8988T (cell line): ENCODE measurements at regions not wholly inside any gene's neighbourhood (a gene's known extent, or its start where the extent isn't known, plus 50 kb on each side); places are given as distances from the start of the nearest gene placed in this dataset.
"Not testable (repeated sequence)": the region's sequence is repeated elsewhere in the genome, so short reads cannot be mapped to it uniquely, and the experiment has no call there.

Experiments
- DNase-seq: peaks from one replicate; pipeline ENCODE4 v3.0.0; 2011

DNA sequence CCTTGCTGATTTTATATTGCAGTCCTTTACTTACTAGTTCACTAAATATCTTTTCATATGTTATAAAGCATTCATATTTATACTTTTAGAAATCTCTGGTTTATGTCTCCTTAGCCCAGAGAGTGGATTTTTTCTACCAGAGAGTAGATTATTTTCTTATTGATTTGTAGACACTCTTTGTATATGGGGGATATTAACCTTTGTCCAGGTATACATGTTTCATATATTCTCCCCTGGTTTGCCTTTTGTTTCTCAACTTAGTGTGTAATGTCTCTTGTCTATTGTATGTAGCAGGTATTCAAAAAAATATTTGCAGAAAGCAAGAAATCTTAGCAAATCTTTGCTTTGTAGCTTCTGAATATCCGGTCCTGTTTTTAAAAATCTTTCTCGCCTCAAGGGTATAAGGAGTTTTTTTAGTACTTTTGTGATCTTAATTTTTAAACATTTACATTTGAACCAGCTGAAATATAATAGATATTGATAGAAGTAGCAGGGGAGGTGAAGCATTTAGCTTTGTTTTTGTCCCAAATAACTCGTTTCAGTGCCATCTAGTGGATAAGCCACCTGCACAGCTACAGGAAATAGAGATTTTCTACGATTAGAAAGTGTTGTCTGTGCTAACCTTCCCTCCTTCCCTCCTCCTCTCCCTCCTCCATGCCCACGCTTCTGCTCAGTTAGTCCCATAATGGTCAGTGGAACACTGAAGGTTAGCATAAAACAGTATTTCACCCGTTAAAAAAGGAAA lies 97.0 kb downstream of the PHETA1 start:
- no peak for DNase-seq

DNA sequence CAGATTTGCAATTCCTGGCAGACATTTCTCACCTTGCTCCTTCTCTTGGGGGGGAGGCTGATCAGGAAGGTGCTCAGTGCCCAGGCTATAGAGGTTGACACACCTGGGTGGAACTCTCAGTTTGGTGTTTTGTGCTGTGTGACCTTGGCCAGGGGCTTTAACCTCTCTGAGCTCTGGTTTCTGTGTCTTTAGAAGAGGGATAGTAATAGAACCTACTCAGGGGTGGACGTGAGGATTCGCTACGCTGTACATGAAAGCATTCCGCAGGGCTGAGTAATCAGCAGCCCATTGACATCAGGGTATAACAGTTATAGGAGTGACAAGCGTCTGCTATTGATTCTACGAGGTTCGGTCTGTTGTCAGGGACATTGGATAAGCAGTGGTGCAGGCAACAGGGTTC lies 98.1 kb downstream of the PHETA1 start:
- DNase-seq = no peak

DNA sequence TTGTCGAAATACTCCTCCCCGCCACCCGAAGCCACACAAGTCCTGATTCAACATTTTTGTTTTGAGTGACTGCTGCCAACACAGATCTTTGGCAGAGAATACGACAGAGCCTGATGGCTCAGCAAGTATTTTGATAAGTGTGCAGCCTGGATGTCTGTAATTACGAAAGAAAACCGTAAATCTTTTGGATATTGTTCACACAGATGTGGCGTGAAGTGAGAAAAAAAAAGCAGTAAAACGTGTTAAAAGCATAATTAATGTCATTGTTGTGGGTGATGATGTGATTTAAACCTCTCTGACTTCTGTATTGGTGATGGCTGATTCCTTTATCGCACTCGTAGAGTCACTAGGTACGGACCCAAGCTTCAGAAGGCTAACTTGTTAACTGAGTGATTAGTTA lies 98.7 kb downstream of the PHETA1 start:
- no peak for DNase-seq

DNA sequence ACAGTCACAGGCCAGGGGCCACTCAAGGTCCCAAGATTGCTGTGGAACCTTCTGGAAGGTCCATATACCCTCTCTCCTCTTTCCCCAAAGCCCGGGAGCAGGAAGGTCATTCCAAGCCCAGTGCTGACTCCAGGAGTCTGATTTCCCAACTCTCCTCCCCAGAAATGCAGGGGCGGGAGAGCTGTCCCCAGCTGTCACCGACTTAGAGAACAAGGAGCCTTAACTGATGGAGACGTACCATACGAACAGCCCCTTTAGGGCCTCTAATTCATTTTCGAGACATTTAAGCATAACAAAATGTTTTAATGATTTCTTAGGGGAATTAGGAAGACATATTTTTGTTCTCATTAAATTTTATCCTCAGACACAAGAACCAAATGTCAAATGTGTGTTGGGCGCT lies 99.2 kb downstream of the PHETA1 start:
- DNase-seq = no peak

DNA sequence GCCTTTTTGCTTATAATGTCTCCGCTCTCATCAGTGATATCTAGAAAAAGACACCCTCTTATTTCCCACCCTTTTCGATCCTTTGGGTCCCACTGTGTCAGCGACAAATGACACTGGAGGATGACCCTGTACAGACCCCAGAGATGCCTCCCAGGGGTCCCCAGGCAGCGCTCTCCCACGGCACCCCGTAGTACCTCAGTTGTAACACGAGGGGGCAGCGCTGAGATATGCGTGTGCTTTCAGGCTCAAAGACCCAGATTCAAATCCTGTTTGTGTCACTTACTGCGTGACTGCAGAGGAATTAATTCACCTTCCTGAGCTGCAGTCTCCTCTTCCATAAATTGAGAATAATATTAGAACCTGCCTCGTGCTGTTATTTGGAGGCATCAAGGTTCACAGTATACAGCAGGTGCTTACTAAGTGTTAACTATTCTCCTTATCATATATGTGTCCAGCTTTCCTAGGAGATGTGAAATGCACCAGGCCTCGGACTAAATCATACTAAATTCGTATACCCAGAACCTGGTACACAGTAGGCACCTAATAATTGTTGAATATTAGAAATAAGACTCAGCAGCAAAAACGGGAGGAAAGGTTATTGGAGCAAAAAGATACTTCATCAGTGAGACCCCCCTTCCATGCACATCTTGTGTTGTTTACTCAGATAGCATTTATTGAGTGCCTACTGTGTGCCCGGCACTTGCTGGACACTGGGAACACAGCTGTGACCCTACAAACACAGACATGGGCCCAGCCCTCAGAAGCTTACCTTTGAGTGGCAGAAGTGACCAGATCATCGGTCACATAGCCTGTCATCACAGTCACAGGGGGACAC lies 99.9 kb downstream of the PHETA1 start:
- peak; percentile 55 for DNase-seq

DNA sequence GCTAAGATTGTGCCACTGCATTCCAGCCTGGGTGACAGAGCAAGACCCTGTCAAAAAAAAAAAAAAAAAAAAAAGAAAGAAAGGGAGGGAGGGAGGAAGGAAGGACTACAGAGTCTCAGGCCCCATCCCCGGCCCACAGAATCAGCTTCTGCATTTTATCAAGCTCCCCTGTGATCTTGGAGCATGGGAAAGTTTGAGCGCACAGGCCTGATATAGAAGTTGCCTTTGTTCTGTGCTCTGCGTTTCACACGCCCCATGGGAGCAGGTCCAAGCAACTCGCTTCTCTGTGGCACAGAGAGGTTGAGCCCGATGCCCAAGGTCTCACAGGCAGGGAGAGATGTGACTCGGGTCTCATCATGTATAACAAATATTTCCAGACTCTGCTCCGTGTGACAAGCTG lies 101.8 kb downstream of the PHETA1 start:
- no peak for DNase-seq

DNA sequence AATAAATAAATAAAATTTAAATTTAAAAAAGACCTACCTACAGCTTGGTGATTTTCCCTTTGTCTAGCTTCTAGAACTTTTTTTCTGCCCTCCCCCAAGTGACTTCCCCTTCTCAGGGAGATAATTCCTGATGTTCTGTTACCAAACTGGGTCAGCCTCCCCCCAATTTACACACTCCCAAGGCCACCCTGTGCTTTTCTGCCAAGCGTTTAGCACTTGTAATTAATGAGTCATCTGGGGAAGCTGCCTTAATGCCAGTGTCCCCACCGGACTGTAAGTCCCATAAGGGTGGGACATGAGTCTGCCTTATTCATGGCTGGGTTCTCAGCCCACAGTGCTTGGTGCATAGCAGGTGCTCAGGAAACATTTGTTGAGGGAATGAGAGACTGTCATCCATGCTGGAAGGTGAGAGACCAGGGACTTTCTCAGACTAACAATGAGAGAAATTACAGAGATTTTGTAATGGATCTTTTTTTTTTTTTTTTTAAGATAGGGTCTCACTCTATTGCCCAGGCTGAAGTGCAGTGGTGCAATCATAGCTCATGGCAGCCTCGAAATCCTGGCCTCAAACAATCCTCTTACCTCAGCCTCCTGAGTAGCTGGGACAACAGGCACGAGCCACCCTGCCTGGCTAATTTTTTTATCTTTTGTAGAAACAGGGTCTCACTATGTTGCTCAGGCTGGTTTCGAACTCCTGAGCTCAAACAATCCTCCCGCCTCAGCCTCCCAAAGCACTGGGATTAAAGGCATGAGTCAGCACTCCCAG lies 106.8 kb downstream of the PHETA1 start:
- no peak for DNase-seq

DNA sequence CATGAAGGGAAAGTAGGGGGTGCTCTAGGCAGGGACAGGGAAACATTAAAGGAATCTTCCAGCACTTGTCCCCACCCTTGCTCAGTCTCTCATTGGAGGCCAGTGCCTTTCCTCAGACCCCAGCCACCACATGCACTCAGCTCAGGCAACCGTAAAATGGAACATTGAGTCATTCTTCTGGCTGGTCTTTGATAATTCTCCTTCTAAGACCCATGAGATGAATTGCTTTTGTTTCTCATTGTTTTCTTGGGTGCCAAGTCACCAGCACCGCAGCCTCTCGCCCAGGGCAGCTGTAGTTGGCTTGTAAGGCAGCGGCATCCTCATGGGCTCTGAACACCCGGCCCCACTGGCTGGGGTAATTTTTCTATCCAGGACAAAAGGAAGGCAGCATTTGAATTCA lies 108.2 kb downstream of the PHETA1 start:
- DNase-seq = no peak

DNA sequence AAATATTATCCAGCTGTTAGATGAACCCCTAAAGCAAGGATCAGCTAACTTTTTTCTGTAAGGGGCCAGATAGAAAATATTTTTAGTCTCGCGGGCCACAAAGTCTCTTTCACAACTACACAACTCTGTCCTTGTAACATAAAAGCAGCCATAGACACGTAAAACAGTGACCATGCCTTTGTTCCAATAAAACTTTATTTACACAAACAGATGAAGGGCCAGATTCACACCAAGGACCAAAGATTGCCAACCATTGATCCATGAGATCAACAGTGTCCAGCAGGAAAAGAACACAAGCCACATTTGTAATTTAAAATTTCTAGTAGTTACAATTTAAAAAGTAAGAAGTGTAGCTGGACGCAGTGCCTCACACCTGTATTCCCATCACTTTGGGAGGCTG lies 109.7 kb downstream of the PHETA1 start:
- no peak for DNase-seq

DNA sequence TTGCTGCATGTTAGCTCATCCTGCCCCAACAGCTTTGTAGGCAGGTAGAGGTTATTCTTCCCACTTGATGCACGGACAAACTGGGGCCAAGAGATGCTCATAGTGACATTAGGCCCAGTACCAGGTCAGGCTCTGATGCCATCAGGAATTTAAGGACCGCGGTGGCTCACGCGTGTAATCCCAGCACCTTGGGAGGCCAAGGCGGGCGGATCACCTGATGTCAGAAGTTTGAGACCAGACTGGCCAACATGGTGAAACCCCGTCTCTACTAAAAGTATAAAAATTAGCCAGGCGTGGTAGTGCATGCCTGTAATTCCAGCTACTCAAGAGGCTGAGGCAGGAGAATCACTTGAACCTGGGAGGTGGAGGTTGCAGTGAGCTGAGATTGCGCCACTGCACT lies 110.8 kb downstream of the PHETA1 start:
- DNase-seq = not testable (repeated sequence)

DNA sequence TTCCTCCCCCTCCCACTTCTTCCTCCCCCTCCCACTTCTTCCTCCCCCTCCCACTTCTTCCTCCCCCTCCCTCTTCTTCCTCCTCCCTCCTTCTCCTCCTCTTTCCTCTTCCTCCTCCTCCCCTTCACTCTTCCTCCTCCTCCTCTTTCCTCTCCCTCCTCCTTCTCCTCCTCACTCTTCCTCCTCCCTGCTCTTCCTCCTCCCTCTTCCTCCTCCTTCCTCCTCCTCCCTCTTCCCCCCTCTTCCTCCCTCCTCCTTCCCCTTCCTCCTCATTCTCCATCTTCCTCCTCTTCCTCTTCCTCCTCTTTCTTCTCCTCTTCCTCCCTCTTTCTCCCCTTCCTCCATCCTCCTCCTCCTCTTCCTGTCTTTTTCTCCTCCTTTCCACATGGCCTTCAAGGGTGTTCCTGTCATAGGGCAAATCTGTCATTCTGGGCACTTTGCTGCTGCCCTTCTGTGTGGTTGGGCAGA lies 111.4 kb downstream of the PHETA1 start:
- no peak for DNase-seq

DNA sequence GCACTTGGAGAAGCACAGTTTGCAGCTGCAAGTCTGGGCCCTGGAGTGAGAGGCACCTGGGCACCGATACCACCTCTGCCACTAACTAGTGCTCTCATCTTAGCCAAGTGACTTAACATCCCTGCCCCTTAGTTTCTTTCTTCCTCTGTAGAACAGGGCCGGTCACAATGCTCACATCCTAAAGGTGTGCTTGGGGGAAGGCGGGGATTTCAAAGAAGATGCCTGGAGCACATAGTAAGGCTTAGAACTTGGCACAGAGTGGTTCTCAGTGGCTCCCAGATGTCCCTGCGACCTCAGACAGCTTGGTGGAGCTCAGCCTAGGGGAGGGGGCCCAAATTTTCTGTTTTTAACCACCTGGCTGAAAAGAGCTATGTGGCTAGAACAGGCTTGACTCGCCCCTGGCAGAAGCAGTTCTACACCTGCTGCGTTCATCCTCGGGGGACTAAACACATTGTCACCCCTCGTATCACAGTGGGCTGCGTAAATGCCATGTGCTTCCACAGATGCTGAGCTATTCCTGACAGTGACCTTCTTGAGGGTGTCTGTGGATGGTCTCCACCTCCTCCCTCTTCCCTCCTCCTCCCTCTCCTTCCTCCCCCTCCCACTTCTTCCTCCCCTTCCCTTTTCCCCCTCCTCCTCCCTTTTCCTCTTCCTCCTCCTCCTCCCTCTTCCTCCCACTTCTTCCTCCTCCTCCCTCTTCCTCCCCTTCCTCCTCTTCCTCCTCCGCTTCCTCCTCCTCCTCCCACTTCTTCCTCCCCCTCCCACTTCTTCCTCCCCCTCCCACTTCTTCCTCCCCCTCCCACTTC lies 112.1 kb downstream of the PHETA1 start:
- DNase-seq = no peak

DNA sequence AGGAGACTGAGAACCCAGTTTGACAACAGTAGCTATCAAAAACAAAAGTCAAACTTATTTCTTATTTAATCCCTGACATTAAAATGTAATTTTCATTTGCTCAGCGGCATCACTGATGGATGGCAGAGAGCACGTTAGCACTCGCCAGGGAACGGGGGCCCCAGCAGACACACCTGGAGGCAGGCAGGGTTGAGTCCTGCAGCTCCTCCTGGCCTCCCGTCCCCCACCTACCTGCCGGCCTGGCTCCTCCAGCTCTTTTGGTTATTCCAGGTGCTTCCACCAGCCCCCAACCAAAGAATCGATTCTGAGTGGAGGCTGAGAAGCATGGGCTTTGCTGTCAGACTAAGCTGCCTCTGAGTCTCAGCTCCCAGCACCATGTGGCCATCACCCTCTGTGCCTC lies 113.6 kb downstream of the PHETA1 start:
- no peak for DNase-seq

DNA sequence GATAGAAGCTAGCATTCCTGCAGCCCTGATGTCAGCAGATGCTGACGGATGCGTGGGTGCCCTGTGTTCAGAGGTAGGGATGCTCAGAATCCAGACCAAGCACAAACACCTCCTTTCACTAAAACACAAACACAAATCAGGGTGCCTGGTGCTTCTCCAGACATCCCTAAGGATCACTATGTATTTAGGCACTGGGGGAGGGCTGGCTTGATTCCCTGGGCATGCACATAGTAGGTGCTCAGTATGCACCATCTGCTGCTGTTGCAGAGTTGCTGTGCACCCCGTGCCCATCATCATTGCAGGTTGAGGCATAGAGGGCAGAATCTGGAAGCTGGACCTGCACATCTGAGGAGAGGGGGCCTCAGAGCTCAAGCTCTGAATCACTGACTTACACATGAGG lies 114.8 kb downstream of the PHETA1 start:
- no peak for DNase-seq

DNA sequence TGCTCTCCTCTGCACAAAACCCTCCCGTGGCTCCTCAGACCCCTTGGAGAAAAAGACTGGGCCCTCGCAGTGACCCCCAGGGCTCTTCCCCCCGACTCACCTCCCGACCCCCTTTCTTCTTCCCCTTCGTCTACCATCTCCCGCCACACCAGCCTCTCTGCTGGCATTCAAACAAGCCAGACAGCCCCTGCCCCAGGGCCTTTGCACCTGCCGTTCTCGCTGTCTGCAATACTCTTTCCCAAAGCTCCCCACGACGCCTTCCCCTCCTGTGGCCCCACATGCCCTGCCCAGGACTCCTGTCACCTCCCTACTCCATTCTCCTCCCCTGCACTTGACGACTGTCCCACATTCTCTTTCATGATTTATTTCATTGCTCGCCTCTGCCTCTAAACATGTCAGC lies 115.7 kb downstream of the PHETA1 start:
- no peak for DNase-seq

DNA sequence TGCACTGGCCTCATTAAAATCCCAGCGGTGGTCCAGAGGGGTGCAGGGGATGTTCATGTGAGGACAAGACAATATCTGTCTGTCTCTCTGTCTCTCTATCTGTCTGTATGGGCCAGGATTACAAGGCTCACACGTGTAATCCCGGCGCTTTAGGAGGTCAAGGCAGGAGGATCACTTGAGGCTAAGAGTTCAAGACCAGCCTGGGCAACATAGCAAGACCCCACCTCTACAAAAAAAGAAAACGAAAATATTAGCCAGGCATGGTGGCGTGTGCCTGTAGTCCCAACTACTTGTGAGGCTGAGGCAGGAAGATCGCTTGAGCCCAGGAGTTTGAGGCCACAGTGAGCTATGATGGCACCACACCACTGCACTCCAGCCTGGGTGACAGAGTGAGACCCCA lies 117.1 kb downstream of the PHETA1 start:
- DNase-seq = no peak

DNA sequence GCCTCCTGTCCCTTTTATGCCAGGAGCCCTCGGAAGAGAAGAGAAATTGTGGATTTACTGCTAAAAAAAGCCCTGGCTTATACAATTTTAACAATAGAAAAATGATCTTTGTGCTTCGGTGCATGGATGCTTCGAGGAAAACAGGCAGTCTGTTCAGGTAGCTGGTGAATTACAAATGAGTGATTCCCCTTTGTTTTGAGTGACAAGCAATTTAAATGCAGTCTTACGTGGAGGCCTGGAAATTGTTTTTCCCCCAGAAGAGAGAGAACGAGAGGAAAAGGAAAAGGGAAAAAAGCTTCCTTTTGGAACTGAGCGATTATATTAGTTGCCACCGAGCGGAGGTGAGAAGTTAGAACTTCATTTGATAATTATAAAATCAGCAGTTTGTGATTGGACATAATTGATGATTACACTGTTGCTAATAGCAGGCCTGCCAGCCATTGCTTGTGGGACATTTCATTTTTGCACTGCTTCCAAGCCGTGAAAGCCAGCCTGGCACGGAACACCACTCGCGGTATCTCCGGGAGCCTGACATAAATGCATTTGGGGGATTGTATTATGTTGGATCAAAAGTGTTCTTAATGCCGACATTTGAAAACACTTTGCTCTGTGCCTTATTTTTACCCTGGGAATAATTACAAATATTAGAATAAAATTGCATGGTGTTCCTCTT lies 117.7 kb downstream of the PHETA1 start:
- DNase-seq = no peak

DNA sequence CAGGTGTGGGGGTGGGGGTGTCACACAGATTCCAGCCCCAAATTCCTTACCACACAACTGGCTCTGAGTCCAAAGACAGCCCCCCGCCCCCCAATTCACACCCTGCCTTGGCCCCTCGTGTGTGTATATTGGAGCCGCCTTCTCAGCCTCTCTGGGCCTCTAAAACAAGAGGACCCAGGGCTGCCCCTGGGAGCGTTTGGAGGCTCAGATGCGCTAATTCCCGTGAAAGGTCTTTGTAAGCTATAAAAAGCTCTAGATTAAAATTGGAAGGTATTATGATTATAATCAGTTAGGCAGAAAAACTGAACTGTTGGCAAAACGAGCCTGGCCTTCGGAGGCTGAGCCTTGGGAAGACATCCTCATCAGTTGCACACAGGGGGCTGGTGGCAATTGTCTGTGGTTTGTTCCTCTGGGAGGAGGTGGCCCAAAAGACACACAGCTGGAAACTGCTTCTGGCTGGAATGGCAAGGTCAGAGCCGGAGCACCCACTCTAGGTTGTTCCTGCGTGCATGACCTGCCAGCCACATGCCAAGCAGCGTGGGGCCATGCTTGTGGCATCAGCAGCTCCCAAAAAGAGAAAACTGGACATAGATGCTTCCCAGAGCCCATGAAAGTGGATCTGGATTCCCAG lies 118.5 kb downstream of the PHETA1 start:
- DNase-seq = no peak

DNA sequence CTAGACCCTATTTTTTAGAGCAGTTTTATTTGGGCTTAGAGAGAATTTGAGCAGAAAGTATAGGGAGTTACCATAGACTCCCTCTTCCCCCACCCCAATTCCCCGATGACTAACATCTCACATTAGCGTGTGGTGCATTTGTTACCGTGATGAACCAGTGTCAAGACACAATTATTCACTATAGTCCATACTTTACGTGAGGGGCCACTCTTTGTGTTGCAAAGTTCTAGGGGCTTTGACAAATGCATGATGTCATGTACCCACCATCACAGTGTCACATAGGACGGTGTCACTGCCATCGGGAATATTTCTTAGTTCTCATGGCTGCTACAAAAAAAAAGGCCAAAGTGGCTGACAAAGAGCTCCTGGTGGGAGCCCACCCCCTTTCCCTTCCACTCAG lies 119.1 kb downstream of the PHETA1 start:
- no peak for DNase-seq

DNA sequence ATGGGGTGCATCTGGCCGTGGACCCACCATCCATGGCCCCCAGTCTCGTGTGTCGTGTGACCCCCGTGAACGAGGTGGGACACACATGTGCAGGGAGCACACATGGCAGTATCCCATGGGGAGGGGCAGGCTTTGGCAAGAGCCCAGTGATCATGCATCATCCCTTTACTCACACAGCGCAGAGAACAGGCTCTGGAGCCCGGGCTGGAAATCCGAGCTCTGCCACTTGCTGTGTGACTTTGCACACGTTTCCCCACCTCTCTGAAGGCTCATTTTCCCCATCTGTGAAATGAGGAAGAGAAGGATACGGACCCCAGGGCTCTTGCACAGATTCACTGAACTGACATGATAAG lies 119.9 kb downstream of the PHETA1 start:
- no peak for DNase-seq

DNA sequence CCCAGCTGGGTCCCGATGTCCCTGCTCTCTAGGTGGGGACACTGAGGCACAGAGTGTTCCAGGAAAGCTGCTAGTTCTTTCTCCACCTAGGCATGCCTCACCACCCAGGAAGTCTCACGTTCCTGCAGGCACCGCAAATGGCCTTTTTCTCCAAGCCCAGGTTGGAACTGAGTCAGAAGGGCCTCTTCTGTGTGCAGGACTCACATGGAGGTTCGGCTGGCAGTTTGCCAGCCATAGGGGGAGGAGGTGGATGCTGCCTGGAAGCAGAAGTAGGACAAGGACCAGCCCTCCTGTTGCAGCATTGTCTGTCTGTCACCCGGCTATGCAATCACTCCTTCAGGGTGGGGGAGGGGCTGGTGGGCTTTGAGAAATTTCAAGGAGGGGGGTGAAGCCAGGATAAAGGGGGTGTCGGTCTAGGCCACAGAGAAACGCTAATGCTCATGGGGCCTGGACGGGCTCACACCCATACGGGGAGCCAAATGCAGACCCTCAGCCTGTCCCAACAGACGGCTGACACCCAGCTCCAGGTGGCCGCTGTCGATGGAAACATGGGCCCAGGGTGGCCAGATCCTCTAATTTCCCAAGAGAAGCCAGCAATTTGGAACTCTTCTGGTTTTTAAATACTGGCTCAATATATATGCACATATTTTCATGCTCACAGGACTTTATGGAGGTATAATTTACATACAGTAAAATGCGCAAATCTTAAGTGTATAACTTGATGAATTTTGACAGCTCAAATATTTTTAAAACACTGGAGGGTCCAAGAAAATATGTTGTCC lies 120.5 kb downstream of the PHETA1 start:
- DNase-seq = no peak
